ENCODE measurements at regions not wholly inside any gene's neighbourhood (a gene's known extent, or its start where the extent isn't known, plus 50 kb on each side); places are given as distances from the start of the nearest gene placed in this dataset.
"Not testable (repeated sequence)": the region's sequence is repeated elsewhere in the genome, so short reads cannot be mapped to it uniquely, and the experiment has no call there.

DNA sequence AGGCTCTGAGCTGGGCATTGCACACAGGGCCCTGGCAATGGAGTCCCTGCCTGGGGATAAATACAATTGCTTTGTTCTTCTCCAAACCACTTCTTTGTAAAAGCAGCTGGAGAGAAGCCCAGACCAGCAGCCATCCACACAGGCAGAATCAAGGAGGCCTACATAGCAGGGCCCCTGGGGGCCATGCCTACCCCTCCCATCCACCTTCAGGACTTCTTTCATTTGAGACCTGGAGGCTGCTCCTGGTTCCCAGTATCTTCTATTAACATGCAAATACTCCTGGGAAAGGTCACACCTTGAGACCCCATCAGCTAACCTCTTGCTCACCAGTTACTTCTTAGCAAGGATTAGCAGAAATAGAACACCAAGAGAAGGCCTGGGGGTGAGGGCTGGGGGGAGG, 511.1 kb downstream of the SOX6 start:
- H3K4me3 ChIP-seq (ENCODE audit: low read depth, low read length): no peak overlapping the region
- DNase-seq (ENCODE audit: low read depth): no peak
- no peak for TF ChIP-seq CTCF (IDR thresholded peaks at IDR 0.05; ENCODE audit: control insufficient read depth, extremely low read depth, insufficient read depth)

- DNase-seq (ENCODE audit: low read depth): no peak
- no peak for TF ChIP-seq CTCF (IDR thresholded peaks at IDR 0.05; ENCODE audit: control insufficient read depth, extremely low read depth, insufficient read depth)
- no peak overlapping the region for H3K4me3 ChIP-seq (ENCODE audit: low read depth, low read length)
Measured at GRCh38 chr11:15848631-15849168, 507.6 kb downstream of the SOX6 start.

DNA sequence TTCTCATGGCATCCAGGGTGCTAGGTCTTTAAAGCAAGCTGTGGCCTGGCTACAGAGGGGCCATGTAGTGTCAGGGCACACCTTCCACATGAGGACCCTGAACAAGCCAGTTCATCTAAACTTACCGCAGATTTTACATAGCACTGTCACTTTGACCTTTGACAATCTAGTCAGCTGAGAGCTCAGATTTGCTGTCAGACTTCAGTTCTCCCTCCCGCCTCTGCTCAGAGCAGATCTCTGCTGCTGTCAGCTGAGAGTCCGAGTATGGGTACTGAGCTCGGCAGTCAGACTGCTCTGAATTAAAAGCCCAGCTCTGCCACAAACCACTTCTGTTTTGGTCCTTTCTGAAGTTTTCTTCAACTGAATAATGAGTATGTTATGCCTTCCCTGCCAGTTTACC, 507.1 kb downstream of the SOX6 start:
- H3K4me3 ChIP-seq (ENCODE audit: low read depth, low read length): no peak overlapping the region
- DNase-seq (ENCODE audit: low read depth): no peak
- TF ChIP-seq CTCF (IDR thresholded peaks at IDR 0.05; ENCODE audit: control insufficient read depth, extremely low read depth, insufficient read depth): no peak

- not testable (repeated sequence) for DNase-seq (ENCODE audit: low read depth); H3K4me3 ChIP-seq (ENCODE audit: low read depth, low read length)
Measured at GRCh38 chr11:15850335-15850734, 506.0 kb downstream of the SOX6 start.

GRCh38 chr11:15851051-15851498, 505.3 kb downstream of the SOX6 start:
- H3K4me3 ChIP-seq (ENCODE audit: low read depth, low read length): no peak overlapping the region
- no peak for DNase-seq (ENCODE audit: low read depth)
- no peak for TF ChIP-seq CTCF (IDR thresholded peaks at IDR 0.05; ENCODE audit: control insufficient read depth, extremely low read depth, insufficient read depth)

DNA sequence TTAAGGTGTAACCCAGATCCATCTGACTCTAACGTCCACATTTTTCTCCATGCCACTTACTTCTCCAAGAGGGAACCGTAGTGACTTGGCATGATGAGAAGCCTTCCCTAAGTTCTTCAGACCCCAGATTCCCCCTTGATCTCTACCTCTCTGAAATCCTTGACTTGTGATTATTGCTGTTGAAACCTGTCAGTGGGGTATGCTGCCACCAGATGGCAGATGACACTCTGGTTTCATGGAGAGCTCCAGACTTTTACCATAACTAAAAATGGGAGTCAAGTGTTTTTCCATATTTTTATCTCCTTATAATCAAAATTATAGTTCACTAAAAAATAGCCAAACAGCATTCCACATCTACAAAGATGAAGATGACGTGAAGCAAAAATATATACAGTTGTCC, 504.2 kb downstream of the SOX6 start:
- peak; percentile 1 for DNase-seq (ENCODE audit: low read depth)
- H3K4me3 ChIP-seq (ENCODE audit: low read depth, low read length): no peak overlapping the region
- TF ChIP-seq CTCF (IDR thresholded peaks at IDR 0.05; ENCODE audit: control insufficient read depth, extremely low read depth, insufficient read depth): peak; percentile 54

DNA sequence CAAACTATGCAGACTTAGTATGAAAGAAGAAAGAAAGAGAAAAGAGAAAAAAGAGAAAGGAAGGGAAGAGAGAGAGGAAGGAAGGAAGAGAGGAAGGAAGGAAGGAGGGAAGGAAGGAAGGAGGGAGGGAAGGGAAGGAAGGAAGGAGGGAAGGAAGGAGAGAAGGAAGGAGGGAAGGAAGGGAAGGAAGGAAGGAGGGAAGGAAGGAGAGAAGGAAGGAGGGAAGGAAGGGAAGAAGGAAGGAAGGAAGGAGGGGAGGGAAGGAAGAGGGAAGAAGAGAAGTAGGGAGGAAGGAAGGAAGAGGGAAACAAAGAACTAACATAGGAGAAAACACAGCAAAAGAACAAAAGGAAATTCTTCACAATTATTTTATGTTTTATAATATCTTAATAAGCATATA, 502.1 kb downstream of the SOX6 start:
- no peak for DNase-seq (ENCODE audit: low read depth)
- no peak for TF ChIP-seq CTCF (IDR thresholded peaks at IDR 0.05; ENCODE audit: control insufficient read depth, extremely low read depth, insufficient read depth)
- no peak overlapping the region for H3K4me3 ChIP-seq (ENCODE audit: low read depth, low read length)
